ENCODE measurements at regions not wholly inside any gene's neighbourhood (a gene's known extent, or its start where the extent isn't known, plus 50 kb on each side); places are given as distances from the start of the nearest gene placed in this dataset.

GRCh38 chr1:196009362-196009761, 598.9 kb downstream of the KCNT2 start:
- TF ChIP-seq REST (IDR thresholded peaks at IDR 0.05; ENCODE audit: insufficient read depth in 1 of 2, low read depth in 2 of 2, low read length in 2 of 2) (no peak), POLR2AphosphoS5 (IDR thresholded peaks at IDR 0.05; ENCODE audit: low read depth, low read length) (no peak)
